Gastrocnemius medialis (tissue), 4 donors: ENCODE measurements at regions not wholly inside any gene's neighbourhood (a gene's known extent, or its start where the extent isn't known, plus 50 kb on each side); places are given as distances from the start of the nearest gene placed in this dataset.

Experiments used
- ATAC-seq, 2 donors: fragments of 150-250 bp; one replicate each; pipeline ENCODE4 v1.9.1; 2016
- DNase-seq, 2 donors: peaks; one replicate each; pipeline ENCODE4 v3.0.0-alpha.2; 2019
- H3K27ac ChIP-seq, 4 donors: fragments of 200-600 bp; sonication (generic); 1 replicate in 1 of 4; 2 replicates in 3 of 4; pipeline ENCODE4 v1.5.1; 2016 to 2018; ENCODE audit warnings: mild to moderate bottlenecking in 2 of 4, moderate library complexity in 1 of 4
- H3K27me3 ChIP-seq, 3 donors: fragments of 200-600 bp; sonication (generic) in 2 of 3; 1 replicate in 1 of 3; 2 replicates in 2 of 3; pipeline versions ENCODE4 v1.5.1 to v1.6.0; 2016 to 2019; ENCODE audit warnings: mild to moderate bottlenecking in 1 of 3, moderate library complexity in 1 of 3
- H3K36me3 ChIP-seq, 2 donors: fragments of 200-600 bp; sonication (generic) in 1 of 2; one replicate each; pipeline ENCODE4 v1.5.1; 2017 to 2018
- H3K4me1 ChIP-seq, 2 donors: fragments of 200-600 bp; sonication (generic) in 1 of 2; one replicate each; pipeline ENCODE4 v1.5.1; 2016 to 2017; ENCODE audit warnings: mild to moderate bottlenecking in 2 of 2
- H3K4me3 ChIP-seq, 4 donors: fragments of 200-600 bp; sonication (generic) in 3 of 4; 1 replicate in 1 of 4; 2 replicates in 3 of 4; pipeline ENCODE4 v1.5.1; 2016 to 2019; ENCODE audit warnings: mild to moderate bottlenecking in 2 of 4
- H3K9me3 ChIP-seq, 3 donors: fragments of 200-600 bp; sonication (generic) in 2 of 3; 1 replicate in 1 of 3; 2 replicates in 2 of 3; pipeline ENCODE4 v1.5.1; 2016 to 2019
- CTCF ChIP-seq, 5 experiments: fragments of 450-650 bp in 3 of 5; fragments of 200-600 bp in 2 of 5; sonication (generic) in 2 of 5; IDR thresholded peaks in 4 of 5; conservative IDR thresholded peaks in 1 of 5; 1 replicate in 4 of 5; 2 replicates in 1 of 5; pipeline ENCODE4 v1.5.1; 2016 to 2019; ENCODE audit warnings: antibody characterized with exemption in 5 of 5, mild to moderate bottlenecking in 3 of 5, moderate library complexity in 3 of 5
- POLR2A ChIP-seq, 2 donors: fragments of 450-650 bp; IDR thresholded peaks; one replicate each; pipeline ENCODE4 v1.6.1; 2017; ENCODE audit warnings: antibody characterized with exemption in 2 of 2, mild to moderate bottlenecking in 2 of 2, moderate library complexity in 2 of 2
- in situ Hi-C, 4 donors: fragments of 200-750 bp; cut with MboI; loops; one replicate each; pipeline versions ENCODE4 v1.15.0 to v1.8.0; 2017; ENCODE audit warnings: low sequenced_read_pairs in 4 of 4
- intact Hi-C: fragments of 100-400 bp; cut with DNase I; formaldehyde crosslinking; loops from one replicate; pipeline ENCODE4 v1.15.1; 2023; ENCODE audit warnings: low total_unique reads

GRCh38 chr5:52132053-52132452, 655.7 kb upstream of the ITGA1 start:
- ATAC-seq (no peak), DNase-seq (no peak)
- Histone ChIP-seq H3K4me1 (no peaks in the 10 kb centered on the region), H3K27me3 (no peaks in the 10 kb centered on the region), H3K27ac (no peak overlapping the region), H3K36me3 (no peaks in the 10 kb centered on the region), H3K9me3 (no peaks in the 10 kb centered on the region), H3K4me3 (no peak overlapping the region)
- in situ Hi-C loops (no loop called here), intact Hi-C loops (no loop called here)
- TF ChIP-seq POLR2A (IDR thresholded peaks at IDR 0.05) = no peak
- no peak for TF ChIP-seq CTCF (IDR thresholded peaks at IDR 0.05 in 4 of 5, conservative IDR thresholded peaks at IDR 0.05 in 1 of 5)

- TF ChIP-seq POLR2A (IDR thresholded peaks at IDR 0.05) (no peak), CTCF (IDR thresholded peaks at IDR 0.05 in 4 of 5, conservative IDR thresholded peaks at IDR 0.05 in 1 of 5) (no peak)
- in situ Hi-C loops (no loop called here), intact Hi-C loops (no loop called here)
- H3K4me1 ChIP-seq = no peaks in the 10 kb centered on the region
- no peaks in the 10 kb centered on the region for H3K36me3 ChIP-seq
- H3K4me3 ChIP-seq = no peak overlapping the region
- no peaks in the 10 kb centered on the region for H3K27me3 ChIP-seq
- H3K27ac ChIP-seq = no peak overlapping the region
- no peak for ATAC-seq
- no peaks in the 10 kb centered on the region for H3K9me3 ChIP-seq
- DNase-seq = no peak
Observed at GRCh38 chr5:52134013-52134650, 653.6 kb upstream of the ITGA1 start.

- Histone ChIP-seq H3K9me3 (no peaks in the 10 kb centered on the region), H3K4me1 (no peaks in the 10 kb centered on the region), H3K27ac (no peak overlapping the region), H3K27me3 (no peaks in the 10 kb centered on the region), H3K36me3 (no peaks in the 10 kb centered on the region), H3K4me3 (no peak overlapping the region)
- DNase-seq = no peak
- TF ChIP-seq POLR2A (IDR thresholded peaks at IDR 0.05) (no peak), CTCF (IDR thresholded peaks at IDR 0.05 in 4 of 5, conservative IDR thresholded peaks at IDR 0.05 in 1 of 5) (no peak)
- no peak for ATAC-seq
- in situ Hi-C loops = no loop called here
- intact Hi-C loops = no loop called here
Observed at GRCh38 chr5:52139888-52140615, 647.7 kb upstream of the ITGA1 start.

GRCh38 chr5:52148679-52149078, 639.0 kb upstream of the ITGA1 start:
- intact Hi-C loops (no loop called here), in situ Hi-C loops (no loop called here)
- no peaks in the 10 kb centered on the region for H3K9me3 ChIP-seq
- no peaks in the 10 kb centered on the region for H3K27me3 ChIP-seq
- TF ChIP-seq POLR2A (IDR thresholded peaks at IDR 0.05) = no peak
- no peak for TF ChIP-seq CTCF (IDR thresholded peaks at IDR 0.05 in 4 of 5, conservative IDR thresholded peaks at IDR 0.05 in 1 of 5)
- ATAC-seq (no peak), DNase-seq (no peak)
- H3K36me3 ChIP-seq = no peaks in the 10 kb centered on the region
- no peaks in the 10 kb centered on the region for H3K4me1 ChIP-seq
- no peak overlapping the region for H3K4me3 ChIP-seq
- H3K27ac ChIP-seq = no peak overlapping the region
